HG03575 (cell line): ENCODE measurements at regions not wholly inside any gene's neighbourhood (a gene's known extent, or its start where the extent isn't known, plus 50 kb on each side); places are given as distances from the start of the nearest gene placed in this dataset.

ENCODE experiments used
- ATAC-seq: cut with Tn5 transposase; IDR thresholded peaks from one replicate; pipeline ENCODE4 v1.9.1; 2021; ENCODE audit not compliant: unreplicated experiment, insufficient number of reproducible peaks, low FRiP score; ENCODE audit errors: extremely low read depth

DNA sequence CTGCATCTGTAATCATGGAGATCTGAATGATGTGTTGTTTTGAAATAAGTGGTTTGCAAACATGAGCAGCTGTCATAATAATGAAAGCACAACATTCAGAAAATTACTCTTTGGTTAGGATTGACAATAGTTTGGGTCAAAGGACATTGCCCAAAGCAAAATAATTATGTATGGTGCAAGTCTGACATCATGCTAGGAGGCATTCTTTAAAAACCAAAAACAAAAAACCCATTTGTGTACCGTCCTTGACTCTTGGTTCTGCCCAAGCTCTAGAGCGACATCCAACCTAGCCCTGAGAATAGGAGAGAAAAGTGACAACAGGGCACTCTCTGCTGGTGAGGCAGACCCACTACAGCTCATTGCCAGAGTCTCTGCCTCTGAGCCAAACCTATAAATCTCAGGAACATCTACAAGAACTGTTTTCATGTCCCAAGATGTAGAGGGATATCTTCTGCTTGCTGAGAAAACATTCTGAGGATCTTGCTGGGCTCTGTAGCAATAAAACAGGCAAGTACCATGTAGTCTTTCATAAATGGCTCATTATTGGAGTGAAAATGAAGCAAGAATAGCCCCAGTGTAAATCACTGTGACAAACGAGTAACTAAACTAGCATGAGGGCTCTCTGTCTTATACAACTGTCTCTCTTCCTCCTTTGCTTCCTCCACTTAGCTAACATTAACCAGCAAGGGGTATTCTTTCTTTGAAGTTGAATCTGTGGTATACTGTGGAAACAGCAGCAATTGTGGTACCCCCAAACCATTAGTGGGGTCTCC, 266.8 kb upstream of the CXCR4 start:
- ATAC-seq = no peak

DNA sequence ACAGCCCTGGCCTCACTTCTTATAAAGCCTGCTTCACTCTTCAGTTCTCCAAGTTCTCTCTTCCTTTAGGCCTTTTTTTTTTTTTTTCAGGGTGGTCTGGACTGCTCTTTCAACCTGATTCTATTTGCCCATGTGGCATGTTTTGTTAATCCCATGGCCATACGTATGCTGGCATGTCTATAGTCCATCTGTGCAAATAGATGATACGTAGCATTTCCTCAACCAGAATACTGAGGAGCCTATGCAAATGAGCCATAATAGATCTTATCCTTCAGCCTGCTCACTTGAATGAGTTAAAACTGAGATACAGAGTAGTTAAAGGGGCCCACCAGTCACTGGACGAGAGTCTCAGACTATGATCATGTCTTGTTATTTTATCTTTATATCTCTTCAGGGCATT, 265.2 kb upstream of the CXCR4 start:
- ATAC-seq = no peak

DNA sequence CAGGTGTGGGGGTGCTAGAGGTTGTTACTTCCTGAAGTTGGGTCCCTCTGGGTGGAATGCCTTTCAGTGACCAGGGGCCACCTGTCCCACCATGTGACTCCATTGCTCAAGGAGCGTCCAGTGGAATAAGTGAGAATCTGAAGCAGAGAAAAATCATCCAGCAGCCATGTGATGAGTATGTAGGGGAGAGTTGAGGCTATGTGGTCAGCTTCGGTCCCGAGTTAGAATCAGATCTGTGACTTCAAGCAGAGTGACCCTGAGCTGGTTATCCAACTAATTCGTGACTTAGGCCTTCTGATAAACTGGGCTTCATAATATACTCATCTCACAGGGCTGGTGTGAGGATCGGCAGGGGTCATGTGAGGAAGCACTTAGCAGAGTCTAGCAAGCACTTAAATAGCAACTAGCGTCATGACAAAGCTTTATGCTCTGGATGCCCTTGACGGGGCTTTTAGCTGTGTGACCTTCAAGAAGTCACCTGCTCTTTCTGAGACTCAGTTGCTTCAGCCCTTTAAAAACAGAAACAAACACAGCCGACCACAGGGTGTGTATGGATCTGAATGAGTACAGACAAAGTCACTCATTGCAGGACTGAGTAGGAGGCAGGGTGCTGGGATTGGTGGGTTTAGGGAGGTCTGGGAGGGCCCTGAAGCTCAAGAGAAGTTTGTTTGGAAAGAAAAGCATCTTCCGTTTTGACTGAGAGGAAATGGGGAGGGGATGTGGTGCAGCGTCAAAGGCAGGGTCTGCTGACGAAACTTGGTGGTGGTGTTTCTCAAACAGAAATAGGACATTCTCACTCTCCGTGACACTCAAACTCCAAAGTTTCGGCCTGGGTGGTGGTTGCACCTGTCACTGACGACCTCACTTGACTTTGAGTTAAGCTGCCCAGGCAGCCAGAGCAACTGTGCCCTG, 264.0 kb upstream of the CXCR4 start:
- ATAC-seq = peak; percentile 75

DNA sequence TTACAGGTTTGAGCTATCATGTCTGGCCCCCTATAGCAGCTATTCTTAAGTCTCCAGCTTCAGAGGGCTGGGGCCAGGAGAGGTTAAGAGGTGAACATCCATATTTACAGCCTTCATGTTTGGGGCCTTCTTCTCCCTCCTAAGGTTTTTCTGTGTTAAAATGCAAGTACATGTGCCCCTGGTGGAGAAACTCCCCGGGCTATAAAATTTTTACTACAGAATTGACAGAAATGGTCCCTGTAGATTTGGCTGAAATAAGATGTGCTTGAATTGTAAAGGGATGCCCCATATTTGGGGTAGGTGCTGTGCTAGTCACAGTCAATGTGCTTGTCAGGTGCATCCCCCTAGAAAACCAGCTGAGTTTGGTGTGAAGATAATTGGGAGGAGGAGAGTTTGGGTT, 263.3 kb upstream of the CXCR4 start:
- ATAC-seq = no peak

DNA sequence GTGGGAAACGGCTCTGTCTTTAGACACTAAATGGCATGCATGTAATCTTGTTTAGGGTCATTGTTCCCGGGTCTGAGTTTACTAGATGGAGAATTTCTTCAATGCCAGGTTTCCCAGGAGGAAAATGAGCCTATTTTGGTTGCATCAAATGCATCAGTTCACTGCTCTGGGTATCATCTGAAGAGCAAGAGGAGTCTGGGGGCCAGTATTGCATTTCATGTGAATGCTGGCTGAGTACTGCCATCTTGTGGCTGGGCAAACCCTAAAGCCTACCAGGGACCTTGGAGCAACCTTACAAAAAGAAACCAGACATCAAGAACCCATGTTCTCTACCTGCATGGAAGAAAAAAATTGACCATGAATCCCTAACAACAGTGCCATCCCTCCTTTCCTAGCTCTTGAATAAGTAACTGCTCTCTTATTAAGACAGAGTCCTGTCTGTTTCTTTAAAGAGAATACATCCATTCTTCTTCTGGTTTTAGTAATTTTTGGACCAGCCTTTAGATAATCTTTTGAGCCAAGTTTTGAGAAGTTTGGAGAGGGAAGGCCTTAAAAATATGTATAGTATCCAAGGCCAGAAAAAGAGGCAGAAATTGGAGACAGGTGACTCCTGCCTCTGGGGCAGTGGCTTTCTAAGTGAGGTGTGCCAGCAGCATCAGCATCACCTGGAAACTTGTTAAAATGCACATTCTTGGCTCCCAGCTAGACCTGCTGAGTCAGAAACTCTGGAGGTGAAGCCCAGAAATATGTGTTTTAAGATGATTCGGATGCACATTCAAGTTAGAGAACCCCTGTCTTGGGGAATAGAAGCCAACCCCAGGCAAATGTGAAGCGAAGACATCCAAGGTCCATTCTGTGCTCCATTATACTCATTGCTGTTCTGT, 261.0 kb upstream of the CXCR4 start:
- ATAC-seq = no peak

DNA sequence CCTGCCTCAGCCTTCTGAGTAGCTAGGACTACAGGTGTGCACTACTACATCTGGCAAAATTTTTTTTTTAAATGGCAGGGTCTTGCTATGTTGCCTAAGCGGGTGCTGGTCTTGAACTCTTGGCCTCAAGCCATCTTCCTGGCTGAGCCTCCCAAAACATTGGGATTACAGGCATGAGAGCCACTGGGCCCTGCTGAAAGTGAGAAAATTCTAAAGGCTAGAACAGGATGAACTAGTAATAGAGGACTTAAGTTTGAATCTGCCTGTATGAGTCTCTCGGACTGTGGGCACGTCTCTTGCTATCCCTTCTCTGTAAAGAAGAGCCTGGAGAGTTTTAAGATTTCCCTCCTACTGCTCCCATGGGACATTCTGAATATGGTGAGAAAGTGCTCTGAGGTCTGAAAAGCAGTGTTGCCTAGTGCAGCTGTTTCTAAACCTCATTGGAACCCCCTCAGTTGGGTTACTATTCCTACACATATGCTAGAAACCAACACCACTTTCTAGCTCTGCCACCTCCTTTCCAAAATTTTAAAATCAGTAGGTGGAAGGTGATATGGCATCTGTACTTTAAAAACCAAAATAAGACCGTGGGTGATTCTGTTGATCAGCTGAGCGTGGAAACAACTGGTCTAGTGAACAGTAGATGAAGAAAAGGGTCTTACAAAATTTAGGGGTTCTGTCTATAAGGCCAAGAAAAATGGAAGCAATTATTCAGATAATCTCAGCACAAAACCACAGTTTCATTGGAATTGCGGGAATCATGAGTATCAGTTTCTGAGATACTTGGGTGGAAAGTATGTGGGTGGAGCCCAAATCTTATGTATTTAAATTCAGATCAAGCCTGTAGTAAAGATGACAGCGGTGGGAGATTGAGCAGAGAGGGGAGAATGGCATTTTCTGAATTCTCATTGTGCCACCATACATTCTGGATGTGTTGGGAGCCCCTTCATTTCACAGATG, 259.8 kb upstream of the CXCR4 start:
- no peak for ATAC-seq

DNA sequence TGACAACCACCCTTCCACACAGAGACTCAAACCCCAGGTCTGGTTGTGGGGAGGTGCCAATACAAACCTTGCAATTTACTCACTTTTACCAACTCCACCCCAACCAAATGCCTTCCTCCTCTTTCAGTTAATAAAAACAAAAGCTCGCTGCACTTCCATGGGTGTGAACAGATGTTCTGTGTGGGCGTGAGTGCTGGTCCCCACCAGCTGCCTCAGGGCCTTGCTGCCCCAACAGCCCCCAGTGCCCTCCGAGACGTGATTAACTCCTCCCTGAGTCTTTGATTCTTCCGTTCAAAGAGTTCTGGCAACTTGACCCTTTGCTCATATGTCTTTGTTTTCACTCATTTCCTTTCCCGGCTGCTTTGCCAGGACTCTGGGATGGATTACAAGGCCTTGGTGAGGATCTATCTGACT, 258.9 kb upstream of the CXCR4 start:
- ATAC-seq = no peak

DNA sequence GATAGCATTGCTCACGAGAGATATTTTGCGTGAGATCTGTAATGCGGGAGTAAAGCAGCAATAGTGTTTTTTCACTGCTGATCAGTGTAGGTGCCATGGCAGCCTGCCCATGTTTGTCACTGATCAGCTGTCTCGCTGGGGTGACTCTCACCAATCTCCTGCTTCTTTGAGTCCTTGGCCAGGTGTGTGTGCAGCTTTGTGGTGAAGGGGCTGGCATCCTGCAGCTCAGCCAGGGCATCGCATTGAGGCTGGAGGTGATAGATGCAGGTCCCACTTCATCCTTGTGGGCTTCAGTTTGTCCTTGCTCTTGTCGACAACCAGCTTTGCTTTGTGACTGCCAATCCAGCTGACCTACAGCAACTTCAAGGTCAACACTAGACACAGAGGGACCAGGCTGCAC, 258.3 kb upstream of the CXCR4 start:
- ATAC-seq = no peak

DNA sequence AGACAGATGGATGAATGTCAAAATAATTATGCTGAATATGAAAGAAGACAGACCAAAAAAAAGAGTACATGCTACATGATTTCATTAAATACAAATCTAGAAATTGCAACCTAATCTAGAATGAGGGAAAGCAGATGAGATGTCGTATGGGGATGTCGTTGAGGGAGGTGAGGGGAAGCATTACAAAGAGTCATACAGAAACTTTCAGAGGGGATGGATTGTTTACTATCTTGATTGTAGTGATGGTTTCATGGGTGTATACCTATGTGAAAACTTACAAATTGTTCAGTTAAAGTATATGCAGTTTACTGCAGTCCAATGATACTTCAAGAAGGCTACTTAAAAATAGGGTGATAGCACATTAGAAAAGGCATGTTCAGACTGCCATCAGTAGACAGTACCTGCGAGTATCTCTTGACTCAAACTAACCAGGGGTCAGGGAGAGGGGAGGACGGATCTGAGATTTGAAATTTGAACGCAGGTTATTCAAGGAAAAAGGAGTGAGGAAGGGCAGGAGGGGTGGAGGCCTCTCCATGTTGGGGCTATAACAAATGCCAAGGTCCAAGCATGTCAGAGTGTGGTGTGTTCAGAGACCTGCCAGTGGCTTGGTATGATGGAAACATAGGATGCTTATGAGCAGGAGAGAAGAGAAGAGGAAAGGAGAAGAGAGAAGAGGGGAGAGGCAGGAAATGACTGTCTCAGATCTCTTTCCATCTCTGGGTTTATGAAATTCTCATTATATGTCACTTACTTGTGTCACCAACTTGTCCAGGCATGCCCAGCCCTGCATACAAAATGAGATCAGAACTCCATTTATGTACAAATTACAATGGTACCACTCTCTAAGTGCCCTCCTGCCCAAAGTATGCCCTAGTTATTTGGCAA, 257.3 kb upstream of the CXCR4 start:
- ATAC-seq = peak; percentile 38

DNA sequence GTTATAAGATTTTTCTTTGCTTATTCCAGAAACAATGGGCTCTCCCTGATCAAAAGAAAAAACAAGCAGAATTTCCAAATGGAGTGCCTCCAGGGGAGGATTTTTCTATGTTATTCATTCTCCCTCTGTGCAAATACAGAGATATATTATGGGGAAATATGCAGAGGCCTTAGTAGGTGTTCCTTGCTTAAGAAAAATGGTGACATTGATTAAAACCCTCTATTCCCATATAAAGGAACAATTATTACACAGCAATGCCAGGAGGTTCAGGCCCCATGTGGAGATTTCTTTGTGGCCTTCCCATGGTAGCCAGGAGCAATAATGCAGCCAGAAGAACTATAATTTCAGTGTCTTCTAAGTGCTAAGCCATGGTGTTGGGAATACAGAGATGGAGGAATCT, 255.9 kb upstream of the CXCR4 start:
- no peak for ATAC-seq

DNA sequence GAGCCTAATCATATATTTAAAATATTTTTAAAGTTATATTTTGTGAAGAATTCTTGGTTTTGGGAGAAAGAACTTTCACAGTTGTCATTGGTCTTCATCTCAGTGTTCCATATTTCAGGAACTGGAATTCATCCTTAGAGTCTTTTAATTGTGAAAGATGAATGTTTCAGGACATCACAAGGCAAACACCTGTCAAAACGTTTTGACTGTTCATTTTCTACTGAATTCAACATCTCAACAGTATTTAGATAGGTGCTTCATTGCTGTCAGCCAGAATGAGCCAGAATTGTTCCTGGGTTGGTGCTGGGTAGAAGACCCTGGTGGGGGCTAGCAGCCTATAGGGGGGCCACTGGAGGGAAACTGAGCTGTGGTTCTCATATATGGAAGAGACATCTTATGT, 255.1 kb upstream of the CXCR4 start:
- ATAC-seq = no peak

DNA sequence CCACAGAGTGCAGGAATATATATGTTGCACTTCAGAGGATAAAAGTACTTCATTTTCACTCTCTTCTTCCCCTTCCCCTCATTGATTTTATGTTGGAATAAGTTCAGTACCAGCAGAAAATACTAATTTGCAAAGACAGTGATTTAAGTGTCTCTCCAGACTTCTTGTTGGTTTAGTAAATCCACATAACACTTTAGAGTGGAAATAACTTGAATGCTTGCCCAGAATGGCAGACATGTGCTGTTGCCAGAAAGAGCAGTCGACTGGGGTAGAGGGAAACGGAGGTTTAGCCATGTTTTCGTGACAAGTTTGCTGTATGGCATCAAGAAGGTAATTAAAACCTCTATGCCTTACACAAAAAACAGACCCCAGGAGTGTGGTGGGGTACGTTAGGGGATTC, 246.0 kb upstream of the CXCR4 start:
- no peak for ATAC-seq

DNA sequence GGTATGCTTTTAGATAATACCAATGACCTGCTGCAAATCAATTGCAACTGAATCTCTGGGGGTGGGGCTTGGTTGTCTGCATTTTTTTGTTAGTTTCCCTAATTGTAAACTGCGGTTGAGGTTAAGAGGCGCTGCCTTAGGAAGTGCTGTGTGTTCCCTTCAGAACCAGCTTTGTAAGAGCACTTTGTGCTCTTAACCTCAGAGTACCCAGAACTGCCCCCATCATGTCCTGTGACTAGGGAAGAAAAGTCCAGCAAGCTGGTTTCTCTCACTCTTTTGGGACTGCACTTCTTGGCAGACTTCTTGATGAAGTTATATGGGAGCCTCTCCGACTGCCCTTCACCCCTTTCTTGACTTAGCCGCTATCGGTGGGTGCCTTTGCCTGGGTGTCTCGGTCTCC, 245.5 kb upstream of the CXCR4 start:
- no peak for ATAC-seq

DNA sequence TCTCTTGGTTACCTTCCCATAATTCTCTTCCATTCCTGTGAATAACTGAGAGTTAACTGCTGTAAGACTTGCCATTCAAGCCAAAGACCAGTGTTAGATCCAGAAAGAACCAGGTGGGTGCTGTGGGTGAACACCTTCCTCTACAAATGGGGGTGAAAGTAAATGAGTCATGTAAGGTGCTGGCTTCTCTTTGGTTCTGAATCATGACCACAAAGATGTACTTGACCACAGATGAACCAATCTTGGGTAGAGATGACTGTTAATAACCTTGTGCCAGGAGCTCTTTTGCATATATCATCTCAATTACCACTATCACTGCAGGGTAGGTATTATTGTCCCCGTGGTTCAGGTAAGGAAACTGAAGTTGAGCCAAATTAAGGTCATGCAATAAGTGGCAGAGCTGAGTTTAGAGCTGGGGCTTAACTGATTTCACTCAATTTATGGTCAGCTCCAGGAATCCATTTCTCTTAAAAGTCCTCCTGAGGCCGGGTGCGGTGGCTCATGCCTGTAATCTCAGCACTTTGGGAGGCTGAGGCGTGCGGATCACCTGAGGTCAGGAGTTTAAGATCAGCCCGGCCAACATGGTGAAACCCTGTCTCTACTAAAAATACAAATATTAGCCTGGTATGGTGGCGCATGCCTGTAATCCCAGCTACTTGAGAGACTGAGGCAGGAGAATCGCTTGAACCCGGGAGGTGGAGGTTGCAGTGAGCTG, 244.9 kb upstream of the CXCR4 start:
- peak; percentile 85 for ATAC-seq

DNA sequence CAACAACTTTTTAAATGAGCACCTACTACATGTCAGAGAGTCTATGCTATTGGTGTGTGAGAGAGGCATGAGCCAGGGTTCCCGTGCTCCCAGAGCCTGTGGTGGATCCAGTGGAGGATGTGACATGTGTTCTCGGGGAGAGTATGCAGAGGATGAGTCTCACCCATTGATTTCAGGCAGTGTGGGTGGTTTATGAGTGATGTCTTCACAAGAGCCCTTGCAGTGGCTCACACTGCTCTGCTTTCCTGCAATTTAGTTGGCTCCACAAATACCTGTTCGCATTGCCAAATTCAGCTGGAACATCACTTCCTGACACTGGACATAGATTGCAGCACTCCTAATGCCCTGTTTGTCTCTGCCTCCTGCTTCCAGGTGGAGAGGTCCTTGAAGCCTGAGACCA, 243.6 kb upstream of the CXCR4 start:
- no peak for ATAC-seq

DNA sequence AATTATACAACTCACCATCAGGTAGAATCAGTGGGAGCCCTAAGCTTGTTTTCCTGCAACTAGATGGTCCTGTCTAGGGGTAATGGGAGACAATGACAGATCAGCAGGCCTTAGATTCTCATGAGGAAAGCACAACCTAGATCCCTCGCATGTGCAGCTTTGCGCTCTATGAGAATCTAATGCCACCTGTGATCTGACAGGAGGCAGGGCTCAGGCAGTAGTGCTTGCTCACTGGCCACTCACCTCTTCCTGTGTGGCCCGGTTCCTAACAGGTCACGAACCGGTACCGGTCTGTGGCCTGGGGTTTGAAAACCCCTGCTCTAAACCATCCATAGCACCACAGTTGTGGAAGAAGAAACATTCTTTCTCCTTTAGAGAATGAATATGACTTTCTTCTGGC, 242.8 kb upstream of the CXCR4 start:
- no peak for ATAC-seq
